BLaER1 treated with 17β-estradiol and CSF1 and Interleukin-3, amounts not matched to agents 10 nM and 100 nM (cell line): ENCODE measurements at regions not wholly inside any gene's neighbourhood (a gene's known extent, or its start where the extent isn't known, plus 50 kb on each side); places are given as distances from the start of the nearest gene placed in this dataset.
"Not testable (repeated sequence)": the region's sequence is repeated elsewhere in the genome, so short reads cannot be mapped to it uniquely, and the experiment has no call there.

Source experiments
- H3K27ac ChIP-seq, 11 experiments: shearing (Covaris generic); formaldehyde crosslinking; 2 replicates each; pipeline ENCODE4 v1.8.1; 2022
- H3K27me3 ChIP-seq, 11 experiments: shearing (Covaris generic); formaldehyde crosslinking; 2 replicates each; pipeline ENCODE4 v1.8.1; 2022
- H3K36me3 ChIP-seq, 11 experiments: shearing (Covaris generic); formaldehyde crosslinking; 2 replicates each; pipeline ENCODE4 v1.8.1; 2022
- H3K4me1 ChIP-seq, 10 experiments: shearing (Covaris generic); formaldehyde crosslinking; 2 replicates each; pipeline ENCODE4 v1.8.1; 2022
- H3K4me2 ChIP-seq, 11 experiments: shearing (Covaris generic); formaldehyde crosslinking; 2 replicates each; pipeline ENCODE4 v1.8.1; 2022
- H3K4me3 ChIP-seq, 10 experiments: shearing (Covaris generic); formaldehyde crosslinking; 2 replicates each; pipeline ENCODE4 v1.8.1; 2022
- H3K9ac ChIP-seq, 11 experiments: shearing (Covaris generic); formaldehyde crosslinking; 2 replicates each; pipeline ENCODE4 v1.8.1; 2022
- H3K9me3 ChIP-seq, 11 experiments: shearing (Covaris generic); formaldehyde crosslinking; replicated peaks in 1 of 11; 2 replicates each; pipeline ENCODE4 v1.8.1; 2022
- H4K20me1 ChIP-seq, 11 experiments: shearing (Covaris generic); formaldehyde crosslinking; 2 replicates each; pipeline ENCODE4 v1.8.1; 2022

DNA sequence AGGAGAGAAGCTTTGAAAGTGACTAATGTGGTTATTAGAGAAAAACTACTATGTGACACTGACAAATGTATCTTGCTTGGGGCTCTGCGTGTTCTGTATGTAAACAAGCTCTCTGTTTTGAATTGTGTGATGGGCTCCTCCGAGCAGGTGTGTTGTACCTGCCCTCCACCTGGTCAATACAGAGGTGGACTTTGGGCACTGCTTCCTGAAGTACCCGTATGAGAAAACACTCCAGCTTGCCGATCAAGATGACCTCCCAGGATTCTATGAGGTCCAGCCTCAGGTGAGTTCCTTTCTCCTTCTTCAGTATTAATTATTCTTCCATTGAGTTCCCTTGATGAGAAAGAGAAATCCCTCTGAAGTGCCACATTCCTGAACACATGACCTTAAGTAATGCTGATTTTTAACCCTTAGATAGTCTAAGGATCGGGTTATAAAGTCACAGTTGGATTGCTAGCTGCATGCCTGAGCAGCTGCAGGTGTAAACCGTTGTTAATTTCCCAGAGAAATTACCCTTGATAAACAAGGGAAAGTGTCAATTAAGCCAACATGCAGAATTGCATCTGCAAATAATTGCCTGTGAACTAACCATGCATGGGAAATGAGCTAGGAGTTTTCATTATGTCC, 292.0 kb upstream of the NBPF12 start:
- not testable (repeated sequence) for H3K27ac ChIP-seq, H3K27me3 ChIP-seq, H3K9me3 ChIP-seq, H3K9ac ChIP-seq, H3K36me3 ChIP-seq, H3K4me2 ChIP-seq, H3K4me3 ChIP-seq, H4K20me1 ChIP-seq
- H3K4me1 ChIP-seq = peaks cover 0 to 11% (median 0%) of the 10 kb centered on the region in 10 experiments; a peak in 6 of 20 replicates

DNA sequence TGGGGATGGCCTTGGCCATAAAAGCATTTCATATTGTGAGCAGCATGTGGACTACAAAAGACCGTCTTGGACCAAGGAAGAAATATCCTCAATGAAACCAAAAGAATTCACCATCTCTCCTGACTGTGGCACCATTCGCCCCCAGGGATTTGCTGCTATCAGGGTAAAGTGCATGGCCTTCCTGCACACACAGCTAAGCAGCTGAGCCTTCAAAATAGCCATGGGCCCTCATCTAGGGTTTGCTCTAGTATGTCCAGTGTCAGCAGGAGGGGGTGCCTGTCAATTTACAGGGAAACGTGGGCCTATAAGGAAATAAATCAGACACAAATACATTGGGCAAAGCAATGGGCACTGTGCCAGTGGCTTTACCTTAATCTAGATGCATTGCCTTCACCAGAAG, 296.6 kb upstream of the NBPF12 start:
- not testable (repeated sequence) for H3K27me3 ChIP-seq, H3K4me3 ChIP-seq, H3K27ac ChIP-seq, H3K9ac ChIP-seq, H3K9me3 ChIP-seq, H3K36me3 ChIP-seq, H4K20me1 ChIP-seq
- H3K4me1 ChIP-seq = peaks cover 0 to 19% (median 5%) of the 10 kb centered on the region in 10 experiments; a peak in 9 of 20 replicates
- peak overlapping the region in 5 of 11 experiments; percentile 28 to 41 (median 31); a peak in 5 of 22 replicates for H3K4me2 ChIP-seq

DNA sequence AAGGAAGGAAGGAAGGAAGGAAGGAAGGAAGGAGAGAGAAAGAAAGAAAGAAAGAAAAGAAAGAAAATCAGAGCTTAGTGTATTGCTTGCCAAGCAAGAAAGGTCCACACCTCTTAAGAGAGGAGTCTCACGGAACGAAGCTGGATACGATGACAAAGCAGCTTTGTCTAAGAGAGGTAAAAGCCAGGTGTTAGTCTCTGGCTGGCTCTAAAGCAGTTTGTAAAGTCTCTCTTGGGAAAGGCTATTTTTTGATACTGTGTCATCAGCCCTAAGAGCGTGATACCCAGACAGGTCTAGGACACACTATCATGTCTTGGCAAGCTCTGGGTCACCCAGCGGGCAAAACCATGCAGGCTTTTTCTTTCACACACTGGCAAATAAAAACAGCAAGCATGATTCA, 297.5 kb upstream of the NBPF12 start:
- not testable (repeated sequence) for H3K27ac ChIP-seq, H3K9me3 ChIP-seq, H3K36me3 ChIP-seq, H3K9ac ChIP-seq, H3K4me3 ChIP-seq, H4K20me1 ChIP-seq, H3K27me3 ChIP-seq
- H3K4me1 ChIP-seq = peaks cover 0 to 24% (median 8%) of the 10 kb centered on the region in 10 experiments; a peak in 9 of 20 replicates
- peak overlapping the region in 5 of 11 experiments; percentile 28 to 41 (median 31); a peak in 4 of 22 replicates for H3K4me2 ChIP-seq

DNA sequence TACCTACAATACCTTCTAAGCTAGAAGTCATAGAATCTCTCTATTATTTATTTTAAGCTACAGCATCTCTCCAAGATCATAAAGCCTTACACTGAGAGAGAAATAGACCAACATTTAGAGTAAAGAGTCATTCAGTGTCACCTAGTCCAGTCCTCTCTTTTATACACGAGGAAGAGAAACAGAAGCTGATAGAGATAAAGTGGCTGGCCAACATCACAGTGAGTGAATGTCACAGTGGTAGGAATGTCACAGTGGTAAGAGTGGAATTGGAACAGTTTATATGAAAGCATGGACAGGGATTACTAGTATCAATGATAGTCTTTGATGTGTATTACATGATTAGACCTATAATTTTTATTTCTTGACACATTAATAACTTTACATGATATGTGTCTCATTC, 307.8 kb upstream of the NBPF12 start:
- H3K4me3 ChIP-seq, H3K27me3 ChIP-seq, H3K9ac ChIP-seq, H3K9me3 ChIP-seq, H3K36me3 ChIP-seq, H4K20me1 ChIP-seq, H3K4me1 ChIP-seq, H3K4me2 ChIP-seq, H3K27ac ChIP-seq: not testable (repeated sequence)

DNA sequence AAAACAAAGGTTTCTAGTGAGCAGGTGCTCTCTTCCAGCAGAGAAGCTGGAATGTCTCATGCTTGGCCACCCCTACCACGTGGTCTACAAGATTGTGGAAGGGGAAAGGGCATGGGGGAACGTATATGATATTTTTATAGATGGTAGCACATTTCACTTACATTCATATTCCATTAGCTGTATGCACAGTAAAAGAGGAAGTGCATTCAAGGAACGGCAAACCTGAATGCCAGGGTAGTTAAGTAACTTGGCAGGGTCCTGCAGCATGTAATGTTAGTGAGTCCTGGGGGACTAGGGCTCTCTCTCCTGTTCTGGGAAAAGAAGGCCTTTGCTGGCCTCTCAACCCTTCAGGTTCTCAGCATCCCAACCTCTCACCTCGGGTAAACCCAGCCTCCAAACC, 319.5 kb upstream of the NBPF12 start:
- H3K4me3 ChIP-seq, H3K27ac ChIP-seq, H3K9me3 ChIP-seq, H3K27me3 ChIP-seq, H3K9ac ChIP-seq, H3K4me2 ChIP-seq, H4K20me1 ChIP-seq, H3K36me3 ChIP-seq, H3K4me1 ChIP-seq: not testable (repeated sequence)

DNA sequence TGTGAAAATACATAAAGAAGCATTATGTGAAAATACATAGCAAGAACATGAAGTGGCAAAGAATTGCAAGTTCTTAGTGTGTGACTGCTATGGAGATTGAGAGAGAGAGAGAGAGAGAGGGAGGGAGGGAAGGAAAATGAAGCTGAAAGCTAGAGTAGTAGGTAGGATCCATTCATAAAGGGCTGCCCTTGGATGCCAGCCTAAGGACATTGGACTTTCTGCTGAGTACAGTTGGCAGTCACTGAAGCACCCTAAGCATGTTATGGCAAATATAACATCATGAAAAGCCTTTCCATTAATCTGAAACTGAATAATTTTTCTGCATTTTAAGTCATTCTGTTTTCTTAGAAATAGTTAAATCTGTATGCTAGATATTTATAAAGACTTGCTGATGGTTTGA, 333.4 kb upstream of the NBPF12 start:
- H3K27me3 ChIP-seq, H3K27ac ChIP-seq, H3K36me3 ChIP-seq: not testable (repeated sequence)

DNA sequence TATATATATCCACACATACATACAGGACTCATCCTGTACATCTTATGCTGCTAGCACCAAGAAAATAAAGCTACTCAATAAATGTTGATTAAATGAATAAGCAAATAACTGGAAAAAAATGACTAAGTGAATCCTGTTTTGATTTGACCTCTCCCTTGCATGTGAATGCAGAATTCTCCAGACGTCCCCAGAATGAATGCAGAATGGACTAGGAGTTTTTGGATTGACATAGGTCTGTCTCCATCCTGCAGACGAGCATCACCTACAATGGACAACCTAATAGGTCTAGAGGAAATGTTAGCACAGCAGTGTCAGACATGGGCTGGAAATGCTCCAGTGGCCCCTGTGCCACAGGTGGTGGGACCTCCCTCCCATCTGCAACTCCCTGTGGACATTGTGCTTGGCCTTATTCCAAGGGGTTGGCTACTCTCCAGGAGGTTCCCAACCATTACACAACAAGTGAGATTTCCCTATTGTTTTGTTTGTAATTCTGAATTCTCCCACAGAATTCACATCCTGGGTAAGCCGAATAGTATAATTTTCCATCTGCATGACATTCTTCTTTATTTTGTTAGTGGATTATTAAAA, 337.3 kb upstream of the NBPF12 start:
- H3K9ac ChIP-seq, H3K4me3 ChIP-seq, H3K27ac ChIP-seq, H3K9me3 ChIP-seq, H3K27me3 ChIP-seq, H3K4me2 ChIP-seq, H3K36me3 ChIP-seq, H3K4me1 ChIP-seq, H4K20me1 ChIP-seq: not testable (repeated sequence)

More for the DNA sequence above, 333.4 kb upstream of the NBPF12 start:
- not testable (repeated sequence) for H3K4me2 ChIP-seq, H3K4me3 ChIP-seq, H3K9ac ChIP-seq, H3K9me3 ChIP-seq, H4K20me1 ChIP-seq, H3K4me1 ChIP-seq

DNA sequence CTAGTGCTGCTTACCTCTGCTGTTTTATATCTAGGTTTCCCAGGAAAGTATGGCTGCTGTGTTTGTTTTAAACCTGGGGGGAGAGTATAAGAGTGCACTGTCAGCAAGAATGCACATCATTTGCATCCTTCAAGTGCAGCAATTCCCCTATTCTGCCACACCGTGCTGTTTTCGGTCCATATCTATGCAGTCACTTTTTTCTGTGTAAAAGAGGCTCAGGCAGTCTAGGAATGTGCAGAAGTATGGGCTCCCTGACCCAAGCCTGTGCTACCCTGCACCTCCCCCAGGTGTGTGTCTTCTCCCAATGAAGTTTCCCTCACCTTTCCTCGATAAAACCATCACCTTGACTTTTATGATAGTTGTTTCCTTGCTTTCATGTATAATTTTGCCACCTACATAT, 338.2 kb upstream of the NBPF12 start:
- not testable (repeated sequence) for H3K9me3 ChIP-seq, H3K36me3 ChIP-seq, H4K20me1 ChIP-seq, H3K4me3 ChIP-seq, H3K27ac ChIP-seq, H3K4me2 ChIP-seq, H3K4me1 ChIP-seq, H3K27me3 ChIP-seq, H3K9ac ChIP-seq

DNA sequence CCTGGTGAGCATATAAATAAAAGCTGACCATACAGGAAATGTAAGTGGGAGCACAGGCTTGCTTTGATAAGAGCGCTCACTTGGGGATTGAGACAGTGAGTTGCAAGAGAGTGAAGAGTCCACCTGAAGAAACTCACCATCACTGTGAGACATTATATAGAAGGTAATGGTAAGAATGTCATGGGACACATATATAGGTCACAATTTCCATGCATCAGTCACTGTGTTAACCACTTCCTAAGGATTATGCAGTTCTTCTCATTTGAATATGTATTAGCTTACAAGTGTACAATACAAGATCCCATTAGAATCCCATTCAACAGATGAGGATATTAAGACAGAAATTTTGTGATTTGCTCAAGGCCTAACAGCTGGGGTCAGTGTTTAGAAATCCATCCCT, 352.4 kb upstream of the NOTCH2NLA start:
- not testable (repeated sequence) for H3K9ac ChIP-seq, H3K36me3 ChIP-seq

DNA sequence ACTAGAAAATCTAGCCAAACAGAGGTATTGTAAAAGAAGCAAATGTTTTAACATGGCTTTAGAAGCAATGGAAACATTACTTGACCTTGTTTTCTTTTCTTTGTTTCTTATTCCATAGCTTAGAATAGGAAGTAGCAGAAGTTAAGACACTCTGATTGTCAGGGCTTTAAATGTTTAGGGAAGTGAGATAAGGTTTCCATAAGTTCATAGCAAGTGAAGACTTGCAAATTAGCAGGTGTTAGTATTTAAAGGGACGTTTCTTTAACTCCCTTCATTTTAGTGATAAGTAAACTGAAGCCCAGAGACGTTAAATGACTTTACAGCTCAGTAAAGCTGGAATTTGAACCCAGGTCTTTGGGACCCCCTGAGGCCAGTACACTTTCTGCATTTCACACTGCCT, 338.7 kb upstream of the NOTCH2NLA start:
- not testable (repeated sequence) for H4K20me1 ChIP-seq, H3K4me3 ChIP-seq, H3K27ac ChIP-seq, H3K9me3 ChIP-seq, H3K4me2 ChIP-seq, H3K27me3 ChIP-seq, H3K4me1 ChIP-seq, H3K9ac ChIP-seq, H3K36me3 ChIP-seq

More for the DNA sequence above, 352.4 kb upstream of the NOTCH2NLA start:
- not testable (repeated sequence) for H3K4me1 ChIP-seq, H3K4me3 ChIP-seq, H3K27ac ChIP-seq, H3K27me3 ChIP-seq, H3K9me3 ChIP-seq, H4K20me1 ChIP-seq
- H3K4me2 ChIP-seq = peak overlapping the region in 5 of 11 experiments; percentile 27 to 41 (median 33); a peak in 3 of 22 replicates

DNA sequence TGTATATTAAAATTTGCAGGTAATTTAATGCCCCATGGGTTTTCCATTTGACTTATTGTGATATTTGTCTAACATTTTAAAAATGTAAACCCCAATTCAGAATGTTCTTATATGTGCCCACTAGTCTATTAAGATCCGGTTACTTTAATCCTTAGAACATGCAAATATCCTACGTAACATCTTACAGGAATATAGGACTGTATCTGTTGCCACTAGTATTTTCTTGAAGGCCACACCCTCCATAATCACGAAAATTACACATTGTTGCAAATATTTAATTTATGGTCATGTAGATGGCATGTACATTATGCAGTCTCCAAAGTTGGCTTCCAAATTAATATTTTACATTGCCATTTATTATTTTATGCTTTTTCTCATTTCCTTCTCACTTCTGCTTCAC, 329.2 kb upstream of the NOTCH2NLA start:
- not testable (repeated sequence) for H3K27me3 ChIP-seq, H3K36me3 ChIP-seq, H3K9ac ChIP-seq, H4K20me1 ChIP-seq, H3K4me2 ChIP-seq, H3K4me3 ChIP-seq, H3K9me3 ChIP-seq, H3K27ac ChIP-seq
- H3K4me1 ChIP-seq = peaks cover 0 to 18% (median 12%) of the 10 kb centered on the region in 10 experiments; a peak in 14 of 20 replicates
